ENCODE measurements at regions not wholly inside any gene's neighbourhood (a gene's known extent, or its start where the extent isn't known, plus 50 kb on each side); places are given as distances from the start of the nearest gene placed in this dataset.
"Not testable (repeated sequence)": the region's sequence is repeated elsewhere in the genome, so short reads cannot be mapped to it uniquely, and the experiment has no call there.

- TF ChIP-seq CTCF (IDR thresholded peaks at IDR 0.05; ENCODE audit: low read depth, low read length, missing input control); REST (IDR thresholded peaks at IDR 0.05); ZBTB33 (IDR thresholded peaks at IDR 0.05); SP1 (IDR thresholded peaks at IDR 0.05); RAD21 (IDR thresholded peaks at IDR 0.05): not testable (repeated sequence)
Observed at GRCh38 chr1:8226024-8226423, 91.9 kb upstream of the SLC45A1 start.
